ENCODE measurements at regions not wholly inside any gene's neighbourhood (a gene's known extent, or its start where the extent isn't known, plus 50 kb on each side); places are given as distances from the start of the nearest gene placed in this dataset.

DNA sequence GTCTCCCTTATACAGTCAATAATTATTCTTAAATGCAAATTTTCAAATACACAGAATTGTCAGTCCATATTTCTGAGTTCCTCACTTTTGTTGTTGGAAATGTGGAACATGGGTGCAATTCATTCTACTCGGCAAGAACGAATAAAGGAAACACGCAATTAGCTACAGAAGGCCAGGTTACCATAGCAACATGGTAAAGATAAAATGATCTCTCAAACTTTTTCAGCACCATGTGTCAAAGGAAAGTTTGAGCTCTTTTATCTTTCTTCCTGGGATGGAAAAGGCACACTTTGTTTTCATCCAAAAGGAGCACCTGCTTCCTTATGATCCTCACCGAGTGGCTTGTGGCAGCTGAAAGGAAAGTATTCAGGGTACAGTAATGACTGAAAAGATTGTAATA is 595.0 kb downstream of the RPS29 start:
- no peak for TF ChIP-seq TCF7L2 (IDR thresholded peaks at IDR 0.05; ENCODE audit: borderline replicate concordance, extremely low read depth, insufficient read depth, insufficient read length)
- TF ChIP-seq, protein P1, sequence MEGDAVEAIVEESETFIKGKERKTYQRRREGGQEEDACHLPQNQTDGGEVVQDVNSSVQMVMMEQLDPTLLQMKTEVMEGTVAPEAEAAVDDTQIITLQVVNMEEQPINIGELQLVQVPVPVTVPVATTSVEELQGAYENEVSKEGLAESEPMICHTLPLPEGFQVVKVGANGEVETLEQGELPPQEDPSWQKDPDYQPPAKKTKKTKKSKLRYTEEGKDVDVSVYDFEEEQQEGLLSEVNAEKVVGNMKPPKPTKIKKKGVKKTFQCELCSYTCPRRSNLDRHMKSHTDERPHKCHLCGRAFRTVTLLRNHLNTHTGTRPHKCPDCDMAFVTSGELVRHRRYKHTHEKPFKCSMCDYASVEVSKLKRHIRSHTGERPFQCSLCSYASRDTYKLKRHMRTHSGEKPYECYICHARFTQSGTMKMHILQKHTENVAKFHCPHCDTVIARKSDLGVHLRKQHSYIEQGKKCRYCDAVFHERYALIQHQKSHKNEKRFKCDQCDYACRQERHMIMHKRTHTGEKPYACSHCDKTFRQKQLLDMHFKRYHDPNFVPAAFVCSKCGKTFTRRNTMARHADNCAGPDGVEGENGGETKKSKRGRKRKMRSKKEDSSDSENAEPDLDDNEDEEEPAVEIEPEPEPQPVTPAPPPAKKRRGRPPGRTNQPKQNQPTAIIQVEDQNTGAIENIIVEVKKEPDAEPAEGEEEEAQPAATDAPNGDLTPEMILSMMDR (IDR thresholded peaks at IDR 0.05 in 2 of 3, conservative IDR thresholded peaks at IDR 0.05 in 1 of 3; ENCODE audit: borderline replicate concordance in 1 of 3, insufficient read depth in 1 of 3, low read depth in 2 of 3, low read length in 2 of 3), result no peak
